HG03469 (cell line): ENCODE measurements at regions not wholly inside any gene's neighbourhood (a gene's known extent, or its start where the extent isn't known, plus 50 kb on each side); places are given as distances from the start of the nearest gene placed in this dataset.
"Not testable (repeated sequence)": the region's sequence is repeated elsewhere in the genome, so short reads cannot be mapped to it uniquely, and the experiment has no call there.

ENCODE experiments used
- ATAC-seq: cut with Tn5 transposase; IDR thresholded peaks from one replicate; pipeline ENCODE4 v1.9.1; 2021; ENCODE audit warnings: mild to moderate bottlenecking, moderate library complexity, moderate number of reproducible peaks; ENCODE audit not compliant: unreplicated experiment

DNA sequence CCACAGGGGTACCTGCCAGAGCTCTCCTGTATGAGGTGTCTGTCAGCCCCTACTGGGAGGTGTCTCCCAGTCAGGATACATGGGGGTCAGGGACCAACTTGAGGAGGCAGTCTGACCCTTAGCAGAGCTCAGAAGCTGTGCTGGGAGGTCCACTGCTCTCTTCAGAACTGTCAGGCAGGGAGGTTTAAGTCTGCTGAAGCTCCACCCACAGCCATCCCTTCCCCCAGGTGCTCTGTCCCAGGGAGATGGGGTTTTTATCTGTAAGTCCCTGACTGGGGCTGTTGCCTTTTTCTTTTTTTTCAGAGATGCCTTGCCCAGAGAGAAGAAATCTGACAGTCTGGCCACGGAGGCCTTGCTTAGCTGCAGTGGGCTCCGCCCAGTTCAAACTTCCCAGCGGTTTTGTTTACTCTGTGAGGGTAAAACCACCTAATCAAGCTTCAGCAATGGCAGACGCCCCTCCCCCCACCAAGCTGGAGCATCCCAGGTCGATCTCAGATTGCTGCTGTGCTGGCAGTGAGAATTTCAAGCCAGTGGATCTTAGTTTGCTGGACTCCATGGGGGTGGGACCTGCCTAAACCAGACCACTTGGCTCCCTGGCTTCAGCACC lies 118.5 kb upstream of the RADX start:
- ATAC-seq, result not testable (repeated sequence)

DNA sequence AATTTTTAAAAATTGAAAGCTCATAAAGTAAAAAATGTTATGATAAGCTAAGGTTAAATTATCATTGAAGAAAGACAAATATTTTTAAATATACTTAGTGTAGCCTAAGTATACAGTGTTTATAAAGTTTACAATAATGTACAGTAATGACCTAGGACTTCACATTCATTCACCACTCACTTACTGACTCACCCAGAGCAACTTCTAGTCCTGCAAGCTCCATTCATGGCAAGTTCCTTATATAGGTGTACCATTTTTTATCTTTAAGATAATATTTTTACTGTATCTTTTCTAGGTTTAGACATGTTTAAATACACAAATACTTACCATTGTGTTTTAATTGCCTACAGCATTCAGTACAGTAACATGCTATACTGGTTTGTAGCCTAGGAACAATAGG lies 112.3 kb upstream of the RADX start:
- no peak for ATAC-seq

DNA sequence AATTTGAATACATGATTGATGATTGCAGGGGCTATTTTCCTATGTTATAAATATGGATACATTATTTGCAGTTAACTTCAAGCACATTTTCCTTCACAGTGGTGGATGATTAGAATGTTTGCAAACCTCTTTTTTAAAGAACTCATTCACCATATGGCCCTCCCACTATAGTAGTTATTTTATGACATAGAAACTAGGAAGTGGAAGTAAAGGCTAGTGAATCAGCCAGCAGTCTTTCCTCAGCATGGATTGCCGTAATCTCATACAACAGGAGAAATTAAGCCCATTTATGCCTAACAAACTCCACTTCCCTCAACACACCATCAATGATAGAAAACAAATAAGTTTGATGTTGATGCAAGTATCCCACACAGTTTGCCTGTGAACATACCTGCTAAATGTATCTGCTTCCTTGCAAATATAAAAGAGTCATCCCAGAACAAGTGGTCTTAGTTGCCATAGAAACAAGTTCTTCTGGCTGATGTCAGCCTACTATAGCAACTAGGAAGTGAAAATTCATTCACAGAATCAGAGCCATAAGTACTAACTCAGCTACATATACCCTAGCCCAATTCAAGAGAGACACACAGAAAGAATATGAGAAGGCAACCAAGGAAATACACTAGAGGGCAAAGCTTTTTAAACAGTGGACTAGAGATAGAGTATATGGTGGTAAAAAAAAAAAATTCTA lies 100.9 kb upstream of the RADX start:
- peak; percentile 56 for ATAC-seq
